Activated T-cell treated with anti-CD3 and anti-CD28 coated beads, Interleukin-2, amount 50 U/mL, for 72 hours (primary cell): ENCODE measurements at regions not wholly inside any gene's neighbourhood (a gene's known extent, or its start where the extent isn't known, plus 50 kb on each side); places are given as distances from the start of the nearest gene placed in this dataset.

Experiments
- ATAC-seq, 2 donors: fragments of 150-1000 bp; cut with Tn5 transposase; replicated peaks in 1 of 2; 2 replicates each; pipeline ENCODE4 v1.10.0; 2021; ENCODE audit warnings: moderate library complexity in 2 of 2, mild to moderate bottlenecking in 1 of 2
- DNase-seq, 2 donors: peaks; one replicate each; pipeline ENCODE4 v3.0.0; 2021 to 2022; ENCODE audit warnings: mixed read lengths in 1 of 2
- H3K27ac Mint-ChIP-seq: one replicate; pipeline ENCODE4 v1.8.0; 2022; ENCODE audit warnings: mild to moderate bottlenecking, moderate library complexity, mixed read lengths
- H3K27me3 Mint-ChIP-seq: one replicate; pipeline ENCODE4 v1.8.0; 2022; ENCODE audit warnings: low read depth, mixed read lengths
- H3K36me3 Mint-ChIP-seq, 2 donors: one replicate each; pipeline ENCODE4 v1.8.0; 2022; ENCODE audit warnings: mixed read lengths in 2 of 2, mild to moderate bottlenecking in 1 of 2; ENCODE audit not compliant: insufficient read depth in 2 of 2
- H3K4me1 Mint-ChIP-seq: one replicate; pipeline ENCODE4 v1.8.0; 2022; ENCODE audit warnings: low read depth, mixed read lengths
- H3K4me3 Mint-ChIP-seq, 2 donors: one replicate each; pipeline ENCODE4 v1.8.0; 2022; ENCODE audit warnings: mild to moderate bottlenecking in 2 of 2, mixed read lengths in 2 of 2, moderate library complexity in 2 of 2
- H3K9me3 Mint-ChIP-seq, 2 donors: one replicate each; pipeline ENCODE4 v1.8.0; 2022; ENCODE audit warnings: mixed read lengths in 2 of 2

GRCh38 chr7:155911471-155912105 lies 99.3 kb upstream of the SHH start:
- Mint-ChIP-seq H3K4me3 (no peak overlapping the region), H3K27ac (no peak overlapping the region), H3K4me1 (no peaks in the 10 kb centered on the region), H3K27me3 (no peaks in the 10 kb centered on the region), H3K9me3 (peaks cover 7 to 9% of the 10 kb centered on the region in 2 donors), H3K36me3 (peaks cover 3 to 9% of the 10 kb centered on the region in 2 donors)
- ATAC-seq = no peak
- no peak for DNase-seq

DNA sequence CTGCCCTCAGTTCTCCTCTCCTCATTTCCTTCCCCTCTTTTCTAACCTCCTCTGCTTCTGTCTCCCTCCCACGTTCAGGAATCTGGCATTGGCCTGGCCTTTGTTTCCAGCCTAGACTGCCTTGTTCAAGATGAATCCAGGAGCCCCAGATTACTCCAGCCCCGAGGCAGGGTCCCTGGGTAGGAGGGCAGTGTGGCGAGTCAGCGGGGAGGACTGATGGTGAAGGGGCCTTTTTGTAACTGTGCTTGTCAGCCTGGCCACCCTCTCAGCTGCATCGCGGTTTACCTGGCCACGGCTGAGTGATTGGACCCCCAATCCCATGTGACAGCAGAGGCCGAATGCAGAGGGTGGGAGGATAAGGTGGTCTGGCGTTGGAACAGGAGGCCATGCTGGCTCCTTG lies 96.1 kb upstream of the SHH start:
- Mint-ChIP-seq H3K9me3 (peaks cover 9 to 14% of the 10 kb centered on the region in 2 donors), H3K4me3 (no peak overlapping the region), H3K27me3 (no peaks in the 10 kb centered on the region), H3K27ac (no peak overlapping the region), H3K36me3 (peaks cover 3 to 11% of the 10 kb centered on the region in 2 donors), H3K4me1 (no peaks in the 10 kb centered on the region)
- ATAC-seq = no peak
- DNase-seq = no peak

DNA sequence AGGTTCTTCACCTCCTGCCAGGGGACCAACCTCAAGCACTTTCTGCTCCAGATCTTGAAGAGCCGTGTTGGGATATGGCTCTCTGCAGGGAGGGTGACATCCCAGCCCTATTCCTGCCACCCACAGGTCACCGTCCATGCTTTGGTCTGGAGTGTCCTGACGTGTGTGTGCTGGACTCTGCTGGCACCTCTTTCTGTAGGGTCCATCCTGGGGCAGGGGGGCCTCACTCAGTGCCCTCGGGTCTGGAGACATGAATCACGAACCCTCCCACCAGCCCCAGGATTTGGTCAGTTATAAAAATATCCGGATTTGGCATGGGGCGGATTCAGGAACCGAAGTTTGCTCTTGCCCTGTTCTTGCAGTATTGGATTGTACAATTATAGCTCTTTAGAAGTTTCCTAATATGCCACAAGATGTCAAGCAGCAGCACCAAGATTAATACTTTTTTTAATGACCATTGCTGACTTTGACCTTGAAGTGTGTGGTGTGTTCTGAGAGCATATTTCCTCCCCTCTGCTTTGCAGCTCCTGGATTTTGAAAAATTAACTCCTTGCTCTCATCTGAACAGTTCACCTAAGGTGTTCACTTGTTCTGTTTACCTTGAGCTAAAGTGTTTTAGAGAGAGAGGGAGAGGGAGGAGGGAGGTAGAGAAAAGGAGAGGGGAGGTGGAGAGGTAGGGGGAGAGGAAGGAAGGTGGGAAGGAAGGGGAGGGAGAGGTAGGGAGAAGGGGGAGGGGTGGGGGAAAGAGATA lies 95.4 kb upstream of the SHH start:
- no peak overlapping the region for H3K4me3 Mint-ChIP-seq
- no peaks in the 10 kb centered on the region for H3K4me1 Mint-ChIP-seq
- DNase-seq (no peak), ATAC-seq (no peak)
- no peaks in the 10 kb centered on the region for H3K27me3 Mint-ChIP-seq
- no peak overlapping the region for H3K27ac Mint-ChIP-seq
- peaks cover 3 to 11% of the 10 kb centered on the region in 2 donors for H3K36me3 Mint-ChIP-seq
- H3K9me3 Mint-ChIP-seq = peaks cover 8 to 12% of the 10 kb centered on the region in 2 donors

DNA sequence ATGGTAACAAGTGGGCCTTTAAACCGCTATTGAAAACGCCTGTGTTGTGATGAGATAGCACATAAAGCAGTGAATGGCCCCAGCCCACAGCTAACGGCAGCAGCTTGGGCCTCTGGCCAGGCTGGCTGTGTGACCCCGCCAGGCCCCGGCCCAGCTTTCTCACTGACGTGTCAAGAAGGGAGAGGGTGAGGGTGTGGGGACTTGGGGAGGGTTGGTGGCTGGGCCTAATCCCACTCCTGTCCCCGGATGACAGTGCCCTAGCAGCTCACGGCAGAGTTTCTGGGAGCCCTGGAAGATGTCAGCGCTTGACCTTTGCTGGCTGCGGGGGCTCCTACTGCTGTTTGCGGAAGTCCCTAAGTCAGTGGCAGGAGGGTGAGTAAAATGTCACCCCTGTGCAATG lies 88.9 kb upstream of the SHH start:
- no peak overlapping the region for H3K4me3 Mint-ChIP-seq
- no peak for ATAC-seq
- no peak overlapping the region for H3K27ac Mint-ChIP-seq

GRCh38 chr7:155899596-155899995 lies 87.3 kb upstream of the SHH start:
- Mint-ChIP-seq H3K4me1 (peaks cover 4% of the 10 kb centered on the region), H3K27ac (no peak overlapping the region), H3K9me3 (peaks cover 0 to under 1% of the 10 kb centered on the region in 2 donors), H3K27me3 (peaks cover 7% of the 10 kb centered on the region), H3K4me3 (no peak overlapping the region), H3K36me3 (no peaks in the 10 kb centered on the region)
- ATAC-seq = no peak
- no peak for DNase-seq

More for the DNA sequence above, 88.9 kb upstream of the SHH start:
- H3K27me3 Mint-ChIP-seq = peaks cover 1% of the 10 kb centered on the region
- peaks cover 4% of the 10 kb centered on the region for H3K4me1 Mint-ChIP-seq
- no peak for DNase-seq
- peaks cover 0 to 3% of the 10 kb centered on the region in 2 donors for H3K36me3 Mint-ChIP-seq
- H3K9me3 Mint-ChIP-seq = peaks cover 0 to 6% of the 10 kb centered on the region in 2 donors

- peaks cover 7% of the 10 kb centered on the region for H3K27me3 Mint-ChIP-seq
- H3K4me1 Mint-ChIP-seq = peaks cover 4% of the 10 kb centered on the region
- no peak for ATAC-seq
- H3K27ac Mint-ChIP-seq = no peak overlapping the region
- no peaks in the 10 kb centered on the region for H3K9me3 Mint-ChIP-seq
- no peak overlapping the region for H3K4me3 Mint-ChIP-seq
- DNase-seq = no peak
- H3K36me3 Mint-ChIP-seq = no peaks in the 10 kb centered on the region
Observed at GRCh38 chr7:155897758-155898386, 85.6 kb upstream of the SHH start.

- Mint-ChIP-seq H3K27me3 (peaks cover 7% of the 10 kb centered on the region), H3K27ac (no peak overlapping the region), H3K36me3 (peaks cover 0 to 2% of the 10 kb centered on the region in 2 donors), H3K4me3 (no peak overlapping the region), H3K4me1 (peaks cover 4% of the 10 kb centered on the region), H3K9me3 (peaks cover 0 to 3% of the 10 kb centered on the region in 2 donors)
- no peak for DNase-seq
- ATAC-seq = no peak
Observed at GRCh38 chr7:155896531-155897263, 84.4 kb upstream of the SHH start.

DNA sequence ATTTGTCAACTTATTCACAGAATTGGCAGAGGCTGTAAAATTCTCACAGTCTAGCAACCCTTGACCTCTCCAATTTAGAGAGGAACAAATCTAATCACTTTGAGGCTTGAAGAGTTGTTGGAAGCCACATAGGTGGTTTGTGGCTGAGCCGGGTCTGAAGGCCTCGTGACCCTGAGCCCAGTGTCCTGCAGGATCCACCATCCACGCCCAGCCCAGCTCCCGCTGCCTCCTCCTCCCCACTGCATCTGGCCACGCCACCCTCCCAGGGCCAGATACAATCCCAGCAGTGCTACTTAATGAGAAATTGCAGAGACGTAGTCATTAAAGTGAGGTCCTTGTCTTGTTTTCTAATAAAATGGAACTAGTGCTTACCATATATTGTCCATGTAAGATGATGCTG lies 81.4 kb upstream of the SHH start:
- Mint-ChIP-seq H3K27me3 (peaks cover 7% of the 10 kb centered on the region), H3K36me3 (peaks cover 0 to 4% of the 10 kb centered on the region in 2 donors), H3K4me1 (peaks cover 4% of the 10 kb centered on the region), H3K4me3 (no peak overlapping the region), H3K9me3 (peaks cover 2 to 8% of the 10 kb centered on the region in 2 donors), H3K27ac (no peak overlapping the region)
- ATAC-seq = no peak
- DNase-seq = no peak

GRCh38 chr7:155893176-155893575 lies 80.9 kb upstream of the SHH start:
- no peak for DNase-seq
- Mint-ChIP-seq H3K4me1 (peaks cover 4% of the 10 kb centered on the region), H3K36me3 (peaks cover 0 to 4% of the 10 kb centered on the region in 2 donors), H3K9me3 (peaks cover 2 to 8% of the 10 kb centered on the region in 2 donors), H3K27ac (no peak overlapping the region), H3K27me3 (peaks cover 7% of the 10 kb centered on the region), H3K4me3 (no peak overlapping the region)
- ATAC-seq = no peak

- H3K27ac Mint-ChIP-seq = no peak overlapping the region
- peaks cover 2 to 8% of the 10 kb centered on the region in 2 donors for H3K9me3 Mint-ChIP-seq
- DNase-seq = no peak
- H3K4me3 Mint-ChIP-seq = no peak overlapping the region
- ATAC-seq = no peak
- H3K27me3 Mint-ChIP-seq = no peaks in the 10 kb centered on the region
- peaks cover 0 to 4% of the 10 kb centered on the region in 2 donors for H3K36me3 Mint-ChIP-seq
- no peaks in the 10 kb centered on the region for H3K4me1 Mint-ChIP-seq
Observed at GRCh38 chr7:155889636-155890511, 77.6 kb upstream of the SHH start.

DNA sequence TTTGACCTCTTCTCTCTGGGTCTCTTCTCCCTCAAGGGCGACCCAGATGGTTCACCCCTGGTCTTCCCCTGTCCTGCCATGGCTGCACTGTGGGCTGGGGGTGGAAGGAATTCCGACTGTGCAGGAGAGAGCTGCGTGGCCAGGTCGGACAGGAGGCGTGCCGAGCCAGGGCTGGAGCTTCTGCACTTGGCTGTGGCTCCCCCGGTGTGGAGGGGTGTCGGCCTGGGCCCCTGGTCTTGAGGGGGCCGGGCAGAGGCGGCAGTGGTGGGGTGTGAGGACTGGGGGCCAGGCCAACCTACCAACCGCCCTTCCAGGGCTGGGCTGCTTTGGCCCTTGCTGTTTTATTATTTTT lies 74.9 kb upstream of the SHH start:
- no peak overlapping the region for H3K27ac Mint-ChIP-seq
- DNase-seq = no peak
- ATAC-seq = no peak
- no peak overlapping the region for H3K4me3 Mint-ChIP-seq
- H3K36me3 Mint-ChIP-seq = peaks cover 0 to 4% of the 10 kb centered on the region in 2 donors
- no peaks in the 10 kb centered on the region for H3K4me1 Mint-ChIP-seq
- no peaks in the 10 kb centered on the region for H3K27me3 Mint-ChIP-seq
- peaks cover 2 to 8% of the 10 kb centered on the region in 2 donors for H3K9me3 Mint-ChIP-seq

GRCh38 chr7:155886391-155887173 lies 74.3 kb upstream of the SHH start:
- Mint-ChIP-seq H3K4me1 (no peaks in the 10 kb centered on the region), H3K27ac (no peak overlapping the region), H3K27me3 (no peaks in the 10 kb centered on the region), H3K9me3 (peaks cover 2 to 4% of the 10 kb centered on the region in 2 donors), H3K36me3 (peaks cover 0 to 2% of the 10 kb centered on the region in 2 donors), H3K4me3 (no peak overlapping the region)
- ATAC-seq = no peak
- DNase-seq = no peak
